GM12801 (cell line): ENCODE measurements at regions not wholly inside any gene's neighbourhood (a gene's known extent, or its start where the extent isn't known, plus 50 kb on each side); places are given as distances from the start of the nearest gene placed in this dataset.

ENCODE experiments used
- TF ChIP-seq, protein P1 (sequence below): IDR thresholded peaks from one replicate; pipeline ENCODE4 v1.5.1; 2011; ENCODE audit warnings: control low read depth; ENCODE audit not compliant: insufficient read length; ENCODE audit errors: extremely low read depth

DNA sequence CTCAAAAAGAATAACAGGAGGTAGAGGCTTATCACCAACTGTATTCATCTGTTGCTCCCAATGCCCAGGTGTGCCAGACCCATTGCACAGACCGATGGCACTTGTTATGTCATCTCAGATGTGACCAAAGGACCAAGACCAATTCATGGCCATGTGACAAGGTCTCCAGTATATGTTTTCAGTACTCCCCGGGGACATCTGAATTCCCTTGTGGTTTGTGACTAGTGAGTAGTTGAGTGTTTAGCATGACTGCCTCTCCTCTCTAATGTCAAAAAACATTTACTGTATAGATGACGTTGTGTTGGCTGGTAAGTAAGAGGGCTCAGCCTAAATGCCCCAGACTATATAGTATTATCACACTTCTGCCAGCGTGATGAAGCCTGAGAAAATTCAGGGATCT, 202.1 kb upstream of the SMIM30 start:
- TF ChIP-seq, protein P1, sequence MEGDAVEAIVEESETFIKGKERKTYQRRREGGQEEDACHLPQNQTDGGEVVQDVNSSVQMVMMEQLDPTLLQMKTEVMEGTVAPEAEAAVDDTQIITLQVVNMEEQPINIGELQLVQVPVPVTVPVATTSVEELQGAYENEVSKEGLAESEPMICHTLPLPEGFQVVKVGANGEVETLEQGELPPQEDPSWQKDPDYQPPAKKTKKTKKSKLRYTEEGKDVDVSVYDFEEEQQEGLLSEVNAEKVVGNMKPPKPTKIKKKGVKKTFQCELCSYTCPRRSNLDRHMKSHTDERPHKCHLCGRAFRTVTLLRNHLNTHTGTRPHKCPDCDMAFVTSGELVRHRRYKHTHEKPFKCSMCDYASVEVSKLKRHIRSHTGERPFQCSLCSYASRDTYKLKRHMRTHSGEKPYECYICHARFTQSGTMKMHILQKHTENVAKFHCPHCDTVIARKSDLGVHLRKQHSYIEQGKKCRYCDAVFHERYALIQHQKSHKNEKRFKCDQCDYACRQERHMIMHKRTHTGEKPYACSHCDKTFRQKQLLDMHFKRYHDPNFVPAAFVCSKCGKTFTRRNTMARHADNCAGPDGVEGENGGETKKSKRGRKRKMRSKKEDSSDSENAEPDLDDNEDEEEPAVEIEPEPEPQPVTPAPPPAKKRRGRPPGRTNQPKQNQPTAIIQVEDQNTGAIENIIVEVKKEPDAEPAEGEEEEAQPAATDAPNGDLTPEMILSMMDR, result no peak

- TF ChIP-seq, protein P1, result no peak
Measured at GRCh38 chr7:113314594-113314993, 196.2 kb upstream of the SMIM30 start.

DNA sequence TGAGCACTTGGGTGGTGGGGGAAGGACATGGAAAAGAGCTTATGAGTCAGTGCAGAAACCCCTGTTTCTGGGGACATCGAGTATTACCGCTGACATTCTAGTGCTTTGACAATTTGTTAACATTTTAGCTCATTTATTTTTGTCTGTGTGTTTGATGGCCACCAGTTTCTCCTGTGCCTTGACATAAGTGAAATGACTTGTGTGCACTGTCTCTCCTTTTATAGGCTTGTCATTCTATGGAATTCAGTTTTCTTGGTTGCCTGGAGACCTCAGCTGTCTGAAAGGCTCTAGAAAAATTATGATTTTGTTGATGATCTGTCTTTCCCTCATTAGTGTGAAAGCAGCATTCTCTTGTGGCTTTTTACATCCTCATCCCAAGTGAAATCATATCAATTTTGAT, 190.0 kb upstream of the SMIM30 start:
- TF ChIP-seq, protein P1, result no peak

- TF ChIP-seq, protein P1, result no peak
Measured at GRCh38 chr7:113307147-113307546, 188.8 kb upstream of the SMIM30 start.

- TF ChIP-seq, protein P1, result no peak
Measured at GRCh38 chr7:113306302-113306701, 187.9 kb upstream of the SMIM30 start.

DNA sequence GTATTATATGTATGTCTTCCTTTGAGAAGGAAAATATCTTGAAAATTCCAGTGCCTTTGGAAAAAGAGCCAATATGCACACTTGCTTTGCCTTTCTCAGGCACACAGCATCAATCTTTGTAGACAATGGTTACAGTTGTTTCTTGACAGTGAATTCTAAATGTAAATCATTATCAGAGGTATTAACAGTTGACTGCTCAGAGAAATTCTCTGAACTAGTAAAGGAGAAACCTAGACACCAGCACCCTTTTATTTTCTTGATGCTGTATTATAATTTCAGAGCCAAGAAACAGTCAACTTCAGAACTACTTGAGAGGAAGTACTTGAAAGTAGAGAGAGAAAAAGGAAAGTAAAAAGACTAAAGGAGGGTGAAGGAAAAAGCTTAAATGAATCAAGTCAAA, 185.8 kb upstream of the SMIM30 start:
- TF ChIP-seq, protein P1, result no peak

GRCh38 chr7:113301983-113302382, 183.6 kb upstream of the SMIM30 start:
- TF ChIP-seq, protein P1, result no peak

GRCh38 chr7:113301141-113301540, 182.8 kb upstream of the SMIM30 start:
- TF ChIP-seq, protein P1, result no peak
